ENCODE measurements at regions not wholly inside any gene's neighbourhood (a gene's known extent, or its start where the extent isn't known, plus 50 kb on each side); places are given as distances from the start of the nearest gene placed in this dataset.

- no peak overlapping the region for H3K4me3 ChIP-seq (replicated peaks in 1 of 2; ENCODE audit: low read depth in 2 of 2, low read length in 2 of 2)
- no peak for DNase-seq (ENCODE audit: low read depth in 2 of 2)
- TF ChIP-seq, protein P1, sequence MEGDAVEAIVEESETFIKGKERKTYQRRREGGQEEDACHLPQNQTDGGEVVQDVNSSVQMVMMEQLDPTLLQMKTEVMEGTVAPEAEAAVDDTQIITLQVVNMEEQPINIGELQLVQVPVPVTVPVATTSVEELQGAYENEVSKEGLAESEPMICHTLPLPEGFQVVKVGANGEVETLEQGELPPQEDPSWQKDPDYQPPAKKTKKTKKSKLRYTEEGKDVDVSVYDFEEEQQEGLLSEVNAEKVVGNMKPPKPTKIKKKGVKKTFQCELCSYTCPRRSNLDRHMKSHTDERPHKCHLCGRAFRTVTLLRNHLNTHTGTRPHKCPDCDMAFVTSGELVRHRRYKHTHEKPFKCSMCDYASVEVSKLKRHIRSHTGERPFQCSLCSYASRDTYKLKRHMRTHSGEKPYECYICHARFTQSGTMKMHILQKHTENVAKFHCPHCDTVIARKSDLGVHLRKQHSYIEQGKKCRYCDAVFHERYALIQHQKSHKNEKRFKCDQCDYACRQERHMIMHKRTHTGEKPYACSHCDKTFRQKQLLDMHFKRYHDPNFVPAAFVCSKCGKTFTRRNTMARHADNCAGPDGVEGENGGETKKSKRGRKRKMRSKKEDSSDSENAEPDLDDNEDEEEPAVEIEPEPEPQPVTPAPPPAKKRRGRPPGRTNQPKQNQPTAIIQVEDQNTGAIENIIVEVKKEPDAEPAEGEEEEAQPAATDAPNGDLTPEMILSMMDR (IDR thresholded peaks at IDR 0.05; ENCODE audit: low read depth, low read length), result no peak
Measured at GRCh38 chr3:94607778-94608177, 544.9 kb downstream of the NSUN3 start.

- TF ChIP-seq, protein P1 (IDR thresholded peaks at IDR 0.05; ENCODE audit: low read depth, low read length), result no peak
- DNase-seq (ENCODE audit: low read depth in 2 of 2), result no peak
Measured at GRCh38 chr3:94609908-94610307, 547.0 kb downstream of the NSUN3 start.

GRCh38 chr3:94611596-94611995, 548.7 kb downstream of the NSUN3 start:
- TF ChIP-seq, protein P1 (IDR thresholded peaks at IDR 0.05; ENCODE audit: low read depth, low read length), result no peak
- H3K4me3 ChIP-seq (replicated peaks in 1 of 2; ENCODE audit: low read depth in 2 of 2, low read length in 2 of 2), result no peak overlapping the region
- DNase-seq (ENCODE audit: low read depth in 2 of 2), result no peak

More at GRCh38 chr3:94609908-94610307, 547.0 kb downstream of the NSUN3 start:
- H3K4me3 ChIP-seq (replicated peaks in 1 of 2; ENCODE audit: low read depth in 2 of 2, low read length in 2 of 2), result no peak overlapping the region

DNA sequence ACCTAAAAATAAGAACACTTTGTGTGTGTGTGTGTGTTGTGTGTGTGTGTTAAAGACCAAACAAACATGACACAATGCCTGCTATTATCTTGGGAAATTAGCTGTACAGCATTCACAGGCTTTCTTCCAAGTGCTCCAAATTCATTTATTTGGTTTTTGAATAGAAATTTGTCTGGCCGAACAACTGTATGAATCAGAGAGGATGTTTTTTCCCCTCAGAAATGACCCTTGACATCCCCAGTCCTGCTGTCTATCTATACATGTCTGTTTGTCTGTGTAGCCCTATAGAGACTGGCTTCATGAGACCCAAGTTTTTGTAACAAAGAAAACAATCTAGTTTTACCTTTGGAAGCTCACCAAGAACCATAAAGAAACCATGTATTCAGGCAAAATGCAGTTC, 549.8 kb downstream of the NSUN3 start:
- peak in 1 of 2 donors; percentile 10 for DNase-seq (ENCODE audit: low read depth in 2 of 2)
- no peak overlapping the region for H3K4me3 ChIP-seq (replicated peaks in 1 of 2; ENCODE audit: low read depth in 2 of 2, low read length in 2 of 2)
- TF ChIP-seq, protein P1 (IDR thresholded peaks at IDR 0.05; ENCODE audit: low read depth, low read length), result no peak

DNA sequence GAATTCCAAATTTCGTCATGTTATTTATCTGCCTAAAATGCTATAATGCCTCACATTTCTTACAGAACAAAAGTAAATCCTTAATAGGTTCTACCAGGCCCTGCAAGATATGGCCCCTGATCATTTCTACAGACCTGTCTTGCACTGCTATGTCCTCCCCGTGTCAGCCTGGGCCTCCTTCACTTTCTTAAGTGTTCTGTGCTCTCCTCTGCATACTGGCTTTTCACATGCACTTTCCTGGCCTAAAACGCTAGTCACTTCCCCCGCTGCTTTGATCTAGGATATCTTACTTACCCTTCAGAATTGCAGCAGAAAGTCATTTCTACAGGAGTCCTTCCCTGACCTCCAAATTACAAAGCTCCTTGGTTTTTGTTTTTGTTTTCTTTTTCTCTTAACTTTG, 551.3 kb downstream of the NSUN3 start:
- no peak overlapping the region for H3K4me3 ChIP-seq (replicated peaks in 1 of 2; ENCODE audit: low read depth in 2 of 2, low read length in 2 of 2)
- TF ChIP-seq, protein P1 (IDR thresholded peaks at IDR 0.05; ENCODE audit: low read depth, low read length), result no peak
- no peak for DNase-seq (ENCODE audit: low read depth in 2 of 2)

DNA sequence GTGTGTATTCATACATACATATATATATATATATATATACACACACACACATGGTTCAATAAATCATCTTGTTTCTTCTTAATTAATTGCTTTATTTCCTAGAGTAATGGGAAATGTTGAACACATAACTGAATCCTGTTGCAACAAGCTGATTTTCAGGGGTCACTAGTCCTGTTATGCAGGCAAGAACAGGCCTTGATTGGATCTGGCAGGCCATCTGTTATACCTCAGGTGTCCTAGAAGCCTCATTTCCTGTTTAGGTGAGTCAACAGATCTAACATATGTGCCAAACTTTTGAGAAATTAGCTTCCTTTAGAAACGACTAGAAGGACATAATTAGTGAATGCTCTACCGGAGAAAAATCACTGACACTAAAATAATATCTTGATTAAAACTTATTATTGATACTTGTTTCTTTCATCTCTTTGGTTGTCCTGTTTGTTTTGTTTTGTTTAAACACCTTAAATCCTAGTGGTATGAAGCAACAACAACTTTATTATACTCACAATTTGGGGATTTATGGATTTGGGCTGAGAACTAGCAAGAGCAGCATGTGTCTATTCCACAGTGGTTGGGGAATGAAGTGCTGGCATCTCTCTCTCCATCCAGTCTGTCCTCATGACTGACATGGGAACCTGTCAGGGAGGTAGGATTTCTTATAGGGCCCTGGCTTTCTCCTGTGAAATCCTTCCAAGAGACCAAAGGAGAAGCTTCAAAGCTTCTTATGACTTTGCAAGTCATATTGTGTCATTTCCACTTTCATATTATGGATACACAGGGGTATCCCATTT, 552.6 kb downstream of the NSUN3 start:
- H3K4me3 ChIP-seq (replicated peaks in 1 of 2; ENCODE audit: low read depth in 2 of 2, low read length in 2 of 2), result no peak overlapping the region
- DNase-seq (ENCODE audit: low read depth in 2 of 2), result peak in 1 of 2 donors; percentile 18
- TF ChIP-seq, protein P1 (IDR thresholded peaks at IDR 0.05; ENCODE audit: low read depth, low read length), result no peak

Data from cardiac fibroblast (primary cell).